Keratinocyte (primary cell): ENCODE measurements at regions not wholly inside any gene's neighbourhood (a gene's known extent, or its start where the extent isn't known, plus 50 kb on each side); places are given as distances from the start of the nearest gene placed in this dataset.

Experiments used
- DNase-seq: peaks from one replicate; pipeline ENCODE4 v3.0.0-alpha.2; 2011; ENCODE audit warnings: low read depth, missing footprints, low spot score
- FAIRE-seq: peaks from 2 replicates; lab custom pipeline; 2011; peaks lifted over from hg19 to GRCh38; lab: Jason Lieb, UNC
- H2AFZ ChIP-seq: 2 replicates; pipeline ENCODE4 v1.6.0; 2012; ENCODE audit warnings: low read length, control low read depth, inconsistent platforms; ENCODE audit not compliant: control insufficient read depth
- H3K27ac ChIP-seq: 2 replicates; pipeline ENCODE4 v1.5.1; 2011; ENCODE audit warnings: low read length; ENCODE audit not compliant: control insufficient read depth, insufficient read depth
- H3K27me3 ChIP-seq: 3 replicates; pipeline ENCODE4 v1.6.0; 2011; ENCODE audit warnings: low read length; ENCODE audit not compliant: control insufficient read depth, insufficient read depth; ENCODE audit errors: extremely low read depth
- H3K36me3 ChIP-seq, 2 experiments: 2 replicates in 1 of 2; 3 replicates in 1 of 2; pipeline ENCODE4 v1.5.1; 2011; ENCODE audit warnings: low read length in 2 of 2, mild to moderate bottlenecking in 1 of 2; ENCODE audit not compliant: control insufficient read depth in 2 of 2, insufficient read depth in 2 of 2; ENCODE audit errors: extremely low read depth in 1 of 2
- H3K4me1 ChIP-seq: 3 replicates; pipeline ENCODE4 v1.5.1; 2011; ENCODE audit warnings: low read length; ENCODE audit not compliant: control insufficient read depth, insufficient read depth; ENCODE audit errors: extremely low read depth
- H3K4me2 ChIP-seq: 3 replicates; pipeline ENCODE4 v1.6.0; 2011; ENCODE audit warnings: low read depth, low read length; ENCODE audit not compliant: control insufficient read depth, insufficient read depth; ENCODE audit errors: extremely low read depth
- H3K4me3 ChIP-seq, 3 experiments: fragments of 200-600 bp in 1 of 3; sonication (generic) in 1 of 3; 2 replicates in 2 of 3; 3 replicates in 1 of 3; pipeline ENCODE4 v1.5.1; 2011 to 2016; ENCODE audit warnings: low read length in 3 of 3, mild to moderate bottlenecking in 3 of 3, control low read depth in 2 of 3, inconsistent platforms in 1 of 3, low read depth in 1 of 3, mixed read lengths in 1 of 3, mixed run types in 1 of 3, moderate library complexity in 1 of 3; ENCODE audit not compliant: control insufficient read depth in 2 of 3, insufficient read depth in 2 of 3; ENCODE audit errors: extremely low read depth in 1 of 3
- H3K79me2 ChIP-seq: 2 replicates; pipeline ENCODE4 v1.6.0; 2012; ENCODE audit warnings: low read length; ENCODE audit not compliant: control insufficient read depth, insufficient read depth
- H3K9ac ChIP-seq: 3 replicates; pipeline ENCODE4 v1.6.0; 2011; ENCODE audit warnings: low read length; ENCODE audit not compliant: control insufficient read depth, insufficient read depth; ENCODE audit errors: extremely low read depth
- H3K9me1 ChIP-seq: 3 replicates; pipeline ENCODE4 v1.6.0; 2011; ENCODE audit warnings: low read length; ENCODE audit not compliant: control insufficient read depth, insufficient read depth; ENCODE audit errors: extremely low read depth
- H3K9me3 ChIP-seq: 2 replicates; pipeline ENCODE4 v1.5.1; 2012; ENCODE audit warnings: low read depth, low read length; ENCODE audit not compliant: control insufficient read depth
- H4K20me1 ChIP-seq: 3 replicates; pipeline ENCODE4 v1.6.0; 2011; ENCODE audit warnings: low read length; ENCODE audit not compliant: control insufficient read depth, insufficient read depth; ENCODE audit errors: extremely low read depth
- CTCF ChIP-seq, 3 experiments: IDR thresholded peaks in 1 of 3; conservative IDR thresholded peaks in 1 of 3; optimal IDR thresholded peaks in 1 of 3; 2 replicates in 2 of 3; 3 replicates in 1 of 3; pipeline versions ENCODE3 to v1.5.1; 2011; ENCODE audit warnings: low read length in 3 of 3, mild to moderate bottlenecking in 3 of 3, moderate library complexity in 2 of 3, control low read depth in 1 of 3, inconsistent platforms in 1 of 3; ENCODE audit not compliant: insufficient read depth in 2 of 3; ENCODE audit errors: extremely low read depth in 1 of 3
- EZH2 ChIP-seq: IDR thresholded peaks from one replicate; pipeline ENCODE4 v1.6.1; 2012; ENCODE audit warnings: inconsistent platforms, mild to moderate bottlenecking, low read length, moderate library complexity
- dilution Hi-C: fragments of 300-500 bp; cut with MboI; formaldehyde crosslinking; loops from one replicate; pipeline ENCODE4 v1.7.0; 2020; ENCODE audit warnings: low sequenced_read_pairs; ENCODE audit not compliant: extremely low pct_ligation_motif_present

DNA sequence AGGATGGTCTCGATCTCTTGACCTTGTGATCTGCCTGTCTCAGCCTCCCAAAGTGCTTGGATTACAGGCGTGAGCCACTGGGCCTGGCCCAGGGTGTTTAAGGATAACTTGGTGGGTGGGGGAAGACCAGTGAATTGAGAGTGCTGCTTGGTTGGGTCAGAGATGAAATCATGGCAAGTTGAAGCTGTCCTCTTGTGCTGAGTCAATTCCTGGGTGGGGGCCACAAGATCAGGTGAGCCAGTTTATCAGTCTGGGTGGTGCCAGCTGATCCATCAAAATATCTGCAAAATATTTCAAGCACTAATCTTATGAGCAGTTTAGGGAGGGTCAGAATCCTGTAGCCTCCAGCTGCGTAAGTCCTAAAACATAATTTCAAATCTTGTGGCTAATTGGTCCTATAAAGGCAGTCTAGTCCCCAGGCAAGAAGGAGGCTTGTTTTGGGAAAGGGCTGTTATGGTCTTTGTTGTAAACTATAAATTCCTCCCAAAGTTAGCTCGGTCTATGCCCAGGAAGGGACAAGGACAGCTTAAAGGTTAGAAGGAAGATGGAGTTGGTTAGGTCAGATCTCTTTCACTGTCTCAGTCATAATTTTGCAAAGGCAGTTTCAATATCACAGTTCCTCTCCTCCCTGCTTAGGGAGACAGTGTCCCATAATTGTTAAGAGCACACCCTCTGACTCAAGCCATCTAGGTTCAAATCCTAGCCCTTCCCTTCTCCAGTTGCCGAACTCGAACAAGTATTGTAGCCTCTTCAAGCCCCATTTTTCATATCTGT lies 66.8 kb upstream of the BACH1 start:
- H2AFZ ChIP-seq: peak overlapping the region; percentile 2
- no peak overlapping the region for H3K4me3 ChIP-seq
- no peak for DNase-seq
- TF ChIP-seq EZH2 (no peak), CTCF (optimal IDR thresholded peaks at IDR 0.05 in 1 of 3, IDR thresholded peaks at IDR 0.05 in 1 of 3, conservative IDR thresholded peaks at IDR 0.05 in 1 of 3; ENCODE audit: extremely low read depth in 1 of 3, insufficient read depth in 2 of 3, low read length in 3 of 3) (no peak)
- H3K27ac ChIP-seq: peak overlapping the region; percentile 75
- H3K4me1 ChIP-seq: peaks cover 41% of the 10 kb centered on the region
- no peaks in the 10 kb centered on the region for H4K20me1 ChIP-seq
- FAIRE-seq: peak; percentile 58
- H3K9ac ChIP-seq: no peak overlapping the region
- H3K4me2 ChIP-seq: peak overlapping the region; percentile 47
- H3K27me3 ChIP-seq: no peaks in the 10 kb centered on the region
- H3K9me3 ChIP-seq: no peaks in the 10 kb centered on the region
- H3K9me1 ChIP-seq: no peaks in the 10 kb centered on the region
- dilution Hi-C loops: no loop called here
- no peaks in the 10 kb centered on the region for H3K79me2 ChIP-seq
- H3K36me3 ChIP-seq: no peaks in the 10 kb centered on the region

DNA sequence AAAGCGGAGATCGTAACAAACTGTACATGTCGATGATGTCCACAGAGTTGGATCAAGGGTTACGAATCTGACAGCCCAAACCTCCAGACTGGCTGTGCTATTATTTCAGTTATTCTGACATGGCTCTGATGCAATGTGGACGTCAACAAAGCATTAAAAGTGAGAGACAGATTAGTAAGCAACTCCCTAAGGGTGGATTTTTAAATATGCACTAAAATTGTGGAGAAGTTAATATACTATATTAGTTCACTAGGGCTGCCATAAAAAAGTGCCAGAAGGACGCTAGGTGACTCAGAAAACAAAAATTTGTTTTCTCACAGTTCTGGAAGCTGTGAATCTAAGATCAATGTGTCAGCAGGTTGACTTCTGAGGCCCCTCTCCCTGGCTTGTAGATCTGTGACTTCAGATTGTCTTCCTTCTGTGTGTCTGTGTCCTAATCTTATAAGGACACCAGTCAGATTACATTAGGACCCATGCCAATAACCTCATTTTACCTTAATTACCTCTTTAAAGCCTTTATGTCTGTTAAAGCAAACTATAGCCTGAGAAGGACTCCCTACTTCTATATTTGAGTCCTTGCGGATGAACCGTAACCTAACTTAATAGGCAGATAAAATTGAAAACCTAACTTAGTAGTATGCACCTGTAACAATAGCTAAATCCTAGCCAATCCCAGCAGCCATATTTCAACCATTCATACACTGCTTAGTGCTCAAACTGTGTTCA lies 66.0 kb upstream of the BACH1 start:
- no peak for TF ChIP-seq EZH2
- no peak for TF ChIP-seq CTCF (optimal IDR thresholded peaks at IDR 0.05 in 1 of 3, IDR thresholded peaks at IDR 0.05 in 1 of 3, conservative IDR thresholded peaks at IDR 0.05 in 1 of 3; ENCODE audit: extremely low read depth in 1 of 3, insufficient read depth in 2 of 3, low read length in 3 of 3)
- H4K20me1 ChIP-seq: no peaks in the 10 kb centered on the region
- H3K9me3 ChIP-seq: no peaks in the 10 kb centered on the region
- peak overlapping the region; percentile 47 for H3K4me2 ChIP-seq
- FAIRE-seq (peak; percentile 59), DNase-seq (no peak)
- no peaks in the 10 kb centered on the region for H3K36me3 ChIP-seq
- H3K9ac ChIP-seq: no peak overlapping the region
- H3K79me2 ChIP-seq: no peaks in the 10 kb centered on the region
- dilution Hi-C loops: no loop called here
- no peaks in the 10 kb centered on the region for H3K27me3 ChIP-seq
- H2AFZ ChIP-seq: peak overlapping the region; percentile 2
- peaks cover 49% of the 10 kb centered on the region for H3K4me1 ChIP-seq
- H3K27ac ChIP-seq: peak overlapping the region; percentile 75
- no peaks in the 10 kb centered on the region for H3K9me1 ChIP-seq
- no peak overlapping the region for H3K4me3 ChIP-seq
